ENCODE measurements at regions not wholly inside any gene's neighbourhood (a gene's known extent, or its start where the extent isn't known, plus 50 kb on each side); places are given as distances from the start of the nearest gene placed in this dataset.
A peak's percentile ranks its signal among the peaks of the same experiment; 100 is the strongest.

GRCh38 chr3:184440151-184440550 is 60.3 kb downstream of the CHRD start:
- intact Hi-C loops (cut with DNase I): no loop called here
- peaks cover 6% of the 10 kb centered on the region for H3K4me1 ChIP-seq
- no peak for DNase-seq (ENCODE audit: extremely low spot score in 2 of 2)
- no peak overlapping the region for H3K4me3 ChIP-seq
- no peaks in the 10 kb centered on the region for H3K27me3 ChIP-seq
- no peak for TF ChIP-seq POLR2AphosphoS5 (IDR thresholded peaks at IDR 0.05; ENCODE audit: insufficient read depth in 1 of 2, low read depth in 1 of 2)
- no peak for TF ChIP-seq POLR2A (IDR thresholded peaks at IDR 0.05)
- no peak for TF ChIP-seq CTCF (IDR thresholded peaks at IDR 0.05)
- no peak overlapping the region for H3K27ac ChIP-seq
- no peaks in the 10 kb centered on the region for H3K36me3 ChIP-seq
- no peaks in the 10 kb centered on the region for H3K9me3 ChIP-seq

GRCh38 chr3:184441202-184441900 is 61.5 kb downstream of the CHRD start:
- Histone ChIP-seq H3K4me1 (peaks cover 6% of the 10 kb centered on the region), H3K36me3 (no peaks in the 10 kb centered on the region), H3K9me3 (no peaks in the 10 kb centered on the region), H3K27ac (no peak overlapping the region), H3K27me3 (no peaks in the 10 kb centered on the region), H3K4me3 (no peak overlapping the region)
- intact Hi-C loops (cut with DNase I): no loop called here
- no peak for DNase-seq (ENCODE audit: extremely low spot score in 2 of 2)
- TF ChIP-seq CTCF (IDR thresholded peaks at IDR 0.05): no peak
- no peak for TF ChIP-seq POLR2AphosphoS5 (IDR thresholded peaks at IDR 0.05; ENCODE audit: insufficient read depth in 1 of 2, low read depth in 1 of 2)
- TF ChIP-seq POLR2A (IDR thresholded peaks at IDR 0.05): no peak

GRCh38 chr3:184443364-184443763 is 63.5 kb downstream of the CHRD start:
- no peak for DNase-seq (ENCODE audit: extremely low spot score in 2 of 2)
- intact Hi-C loops (cut with DNase I): no loop called here
- Histone ChIP-seq H3K4me1 (peaks cover 8% of the 10 kb centered on the region), H3K9me3 (no peaks in the 10 kb centered on the region), H3K4me3 (no peak overlapping the region), H3K27me3 (no peaks in the 10 kb centered on the region), H3K36me3 (no peaks in the 10 kb centered on the region), H3K27ac (no peak overlapping the region)
- TF ChIP-seq POLR2AphosphoS5 (IDR thresholded peaks at IDR 0.05; ENCODE audit: insufficient read depth in 1 of 2, low read depth in 1 of 2) (no peak), CTCF (IDR thresholded peaks at IDR 0.05) (no peak), POLR2A (IDR thresholded peaks at IDR 0.05) (no peak)

GRCh38 chr3:184443831-184444230 is 64.0 kb downstream of the CHRD start:
- Histone ChIP-seq H3K27ac (no peak overlapping the region), H3K27me3 (no peaks in the 10 kb centered on the region), H3K9me3 (no peaks in the 10 kb centered on the region), H3K36me3 (no peaks in the 10 kb centered on the region), H3K4me3 (no peak overlapping the region), H3K4me1 (peaks cover 11% of the 10 kb centered on the region)
- TF ChIP-seq POLR2A (IDR thresholded peaks at IDR 0.05) (no peak), CTCF (IDR thresholded peaks at IDR 0.05) (no peak)
- DNase-seq (ENCODE audit: extremely low spot score in 2 of 2): no peak
- intact Hi-C loops (cut with DNase I): no loop called here

GRCh38 chr3:184448321-184449160 is 68.7 kb downstream of the CHRD start:
- Histone ChIP-seq H3K27me3 (no peaks in the 10 kb centered on the region), H3K4me3 (no peak overlapping the region), H3K36me3 (no peaks in the 10 kb centered on the region), H3K4me1 (peaks cover 5% of the 10 kb centered on the region), H3K9me3 (no peaks in the 10 kb centered on the region), H3K27ac (no peak overlapping the region)
- intact Hi-C loops (cut with DNase I): no loop called here
- TF ChIP-seq CTCF (IDR thresholded peaks at IDR 0.05) (no peak), POLR2AphosphoS5 (IDR thresholded peaks at IDR 0.05; ENCODE audit: insufficient read depth in 1 of 2, low read depth in 1 of 2) (peak in 1 of 2 donors; percentile 78), POLR2A (IDR thresholded peaks at IDR 0.05) (no peak)
- DNase-seq (ENCODE audit: extremely low spot score in 2 of 2): no peak

Measured in vagina (tissue), 2 donors.